Subcutaneous abdominal adipose tissue (tissue), 5 donors: ENCODE measurements at regions not wholly inside any gene's neighbourhood (a gene's known extent, or its start where the extent isn't known, plus 50 kb on each side); places are given as distances from the start of the nearest gene placed in this dataset.
"Not testable (repeated sequence)": the region's sequence is repeated elsewhere in the genome, so short reads cannot be mapped to it uniquely, and the experiment has no call there.

ENCODE experiments used
- H3K27ac ChIP-seq: one replicate; pipeline ENCODE4 v1.7.0; 2013; ENCODE audit warnings: low read depth, mild to moderate bottlenecking, inconsistent platforms, low read length, moderate library complexity
- H3K27me3 ChIP-seq, 5 donors: one replicate each; pipeline ENCODE4 v1.7.0; 2013; ENCODE audit warnings: low read length in 5 of 5, inconsistent platforms in 1 of 5; ENCODE audit not compliant: control insufficient read depth in 5 of 5, insufficient read depth in 4 of 5
- H3K36me3 ChIP-seq, 5 donors: one replicate each; pipeline ENCODE4 v1.7.0; 2013; ENCODE audit warnings: low read length in 5 of 5; ENCODE audit not compliant: control insufficient read depth in 5 of 5, insufficient read depth in 5 of 5
- H3K4me1 ChIP-seq, 5 donors: one replicate each; pipeline ENCODE4 v1.7.0; 2013; ENCODE audit warnings: low read length in 5 of 5, mild to moderate bottlenecking in 3 of 5, moderate library complexity in 1 of 5; ENCODE audit not compliant: control insufficient read depth in 5 of 5, insufficient read depth in 5 of 5
- H3K4me3 ChIP-seq, 5 donors: one replicate each; pipeline ENCODE4 v1.7.0; 2013; ENCODE audit warnings: low read length in 5 of 5, low read depth in 1 of 5
- H3K9ac ChIP-seq, 5 donors: one replicate each; pipeline ENCODE4 v1.7.0; 2013; ENCODE audit warnings: low read length in 5 of 5, mild to moderate bottlenecking in 4 of 5, moderate library complexity in 3 of 5
- H3K9me3 ChIP-seq, 5 donors: one replicate each; pipeline ENCODE4 v1.7.0; 2013; ENCODE audit warnings: low read length in 5 of 5; ENCODE audit not compliant: control insufficient read depth in 5 of 5
- donor health status: healthy.
- donor health status: healthy.
- donor health status: healthy.
- donor health status: healthy.
- donor health status: healthy.

- H3K9ac ChIP-seq: no peak overlapping the region
- no peaks in the 10 kb centered on the region for H3K4me1 ChIP-seq
- H3K9me3 ChIP-seq: no peaks in the 10 kb centered on the region
- no peaks in the 10 kb centered on the region for H3K36me3 ChIP-seq
- H3K4me3 ChIP-seq: no peak overlapping the region
- no peaks in the 10 kb centered on the region for H3K27me3 ChIP-seq
- H3K27ac ChIP-seq: no peak overlapping the region
Measured at GRCh38 chr3:36175113-36175812, 205.0 kb upstream of the STAC start.

GRCh38 chr3:36175916-36176461 is 204.3 kb upstream of the STAC start:
- Histone ChIP-seq H3K36me3 (no peaks in the 10 kb centered on the region), H3K4me1 (no peaks in the 10 kb centered on the region), H3K9me3 (no peaks in the 10 kb centered on the region), H3K27me3 (no peaks in the 10 kb centered on the region), H3K27ac (no peak overlapping the region), H3K9ac (no peak overlapping the region), H3K4me3 (no peak overlapping the region)

GRCh38 chr3:36178018-36178417 is 202.3 kb upstream of the STAC start:
- no peaks in the 10 kb centered on the region for H3K27me3 ChIP-seq
- no peaks in the 10 kb centered on the region for H3K4me1 ChIP-seq
- no peaks in the 10 kb centered on the region for H3K9me3 ChIP-seq
- no peak overlapping the region for H3K4me3 ChIP-seq
- no peaks in the 10 kb centered on the region for H3K36me3 ChIP-seq
- no peak overlapping the region for H3K27ac ChIP-seq
- H3K9ac ChIP-seq: no peak overlapping the region

GRCh38 chr3:36182024-36182423 is 198.3 kb upstream of the STAC start:
- Histone ChIP-seq H3K9me3 (no peaks in the 10 kb centered on the region), H3K36me3 (no peaks in the 10 kb centered on the region), H3K9ac (no peak overlapping the region), H3K27ac (no peak overlapping the region), H3K4me3 (no peak overlapping the region), H3K4me1 (no peaks in the 10 kb centered on the region), H3K27me3 (no peaks in the 10 kb centered on the region)

GRCh38 chr3:36187197-36187596 is 193.1 kb upstream of the STAC start:
- H3K4me1 ChIP-seq, H3K9me3 ChIP-seq, H3K27ac ChIP-seq, H3K4me3 ChIP-seq, H3K36me3 ChIP-seq, H3K9ac ChIP-seq, H3K27me3 ChIP-seq: not testable (repeated sequence)

GRCh38 chr3:36192901-36193300 is 187.4 kb upstream of the STAC start:
- no peak overlapping the region for H3K9ac ChIP-seq
- H3K9me3 ChIP-seq: no peaks in the 10 kb centered on the region
- H3K36me3 ChIP-seq: no peaks in the 10 kb centered on the region
- no peak overlapping the region for H3K4me3 ChIP-seq
- no peaks in the 10 kb centered on the region for H3K27me3 ChIP-seq
- no peak overlapping the region for H3K27ac ChIP-seq
- peaks cover 0 to 15% (median 0%) of the 10 kb centered on the region in 5 donors for H3K4me1 ChIP-seq

- Histone ChIP-seq H3K27ac (no peak overlapping the region), H3K4me1 (peaks cover 0 to 15% (median 0%) of the 10 kb centered on the region in 5 donors), H3K9me3 (no peaks in the 10 kb centered on the region), H3K4me3 (no peak overlapping the region), H3K36me3 (no peaks in the 10 kb centered on the region), H3K9ac (no peak overlapping the region), H3K27me3 (no peaks in the 10 kb centered on the region)
Measured at GRCh38 chr3:36193448-36193847, 186.9 kb upstream of the STAC start.

- H3K36me3 ChIP-seq: no peaks in the 10 kb centered on the region
- no peaks in the 10 kb centered on the region for H3K27me3 ChIP-seq
- H3K4me1 ChIP-seq: peaks cover 0 to 15% (median 0%) of the 10 kb centered on the region in 5 donors
- no peak overlapping the region for H3K27ac ChIP-seq
- H3K9me3 ChIP-seq: no peaks in the 10 kb centered on the region
- no peak overlapping the region for H3K9ac ChIP-seq
- no peak overlapping the region for H3K4me3 ChIP-seq
Measured at GRCh38 chr3:36196058-36196457, 184.2 kb upstream of the STAC start.

- Histone ChIP-seq H3K27ac (no peak overlapping the region), H3K36me3 (no peaks in the 10 kb centered on the region), H3K4me1 (peaks cover 0 to 15% (median 0%) of the 10 kb centered on the region in 5 donors), H3K27me3 (no peaks in the 10 kb centered on the region), H3K4me3 (no peak overlapping the region), H3K9me3 (no peaks in the 10 kb centered on the region), H3K9ac (no peak overlapping the region)
Measured at GRCh38 chr3:36197151-36197550, 183.2 kb upstream of the STAC start.

GRCh38 chr3:36201546-36201945 is 178.8 kb upstream of the STAC start:
- Histone ChIP-seq H3K4me3 (no peak overlapping the region), H3K27ac (no peak overlapping the region), H3K9ac (no peak overlapping the region), H3K27me3 (no peaks in the 10 kb centered on the region), H3K4me1 (no peaks in the 10 kb centered on the region), H3K9me3 (no peaks in the 10 kb centered on the region), H3K36me3 (no peaks in the 10 kb centered on the region)
